Activated naive CD4-positive, alpha-beta T cell treated with anti-CD3 and anti-CD28 coated beads for 36 hours (primary cell): ENCODE measurements at regions not wholly inside any gene's neighbourhood (a gene's known extent, or its start where the extent isn't known, plus 50 kb on each side); places are given as distances from the start of the nearest gene placed in this dataset.

Experiments used
- CTCF ChIA-PET: fragments of 350-600 bp; sonication (Branson Sonifier 250); formaldehyde crosslinking; loops from one replicate; lab custom pipeline; 2021; ENCODE audit warnings: antibody characterized with exemption; lab: Charles Lee
- DNase-seq: peaks from one replicate; pipeline ENCODE4 v3.0.0-alpha.2; 2020
- H3K27ac Mint-ChIP-seq: one replicate; pipeline ENCODE4 v1.8.0; 2021; ENCODE audit warnings: mild to moderate bottlenecking, mixed read lengths
- H3K27me3 Mint-ChIP-seq: one replicate; pipeline ENCODE4 v1.8.0; 2021; ENCODE audit warnings: low read depth, mixed read lengths
- H3K36me3 Mint-ChIP-seq: one replicate; pipeline ENCODE4 v1.8.0; 2021; ENCODE audit warnings: low read depth, mixed read lengths
- H3K4me1 Mint-ChIP-seq: one replicate; pipeline ENCODE4 v1.8.0; 2021; ENCODE audit warnings: low read depth, mixed read lengths
- H3K4me3 Mint-ChIP-seq: one replicate; pipeline ENCODE4 v1.8.0; 2021; ENCODE audit warnings: mild to moderate bottlenecking, moderate library complexity, mixed read lengths
- H3K9me3 Mint-ChIP-seq: one replicate; pipeline ENCODE4 v1.8.0; 2021; ENCODE audit warnings: mixed read lengths
- intact Hi-C: fragments of 100-400 bp; cut with micrococcal nuclease; formaldehyde crosslinking; loops from one replicate; pipeline ENCODE4 v1.15.1; 2023

- H3K9me3 Mint-ChIP-seq = peaks cover 10% of the 10 kb centered on the region
- CTCF ChIA-PET = no interaction called here
Measured at GRCh38 chr14:27114180-27114579, 516.3 kb upstream of the NOVA1 start.

GRCh38 chr14:27123162-27123561 is 525.3 kb upstream of the NOVA1 start:
- no peaks in the 10 kb centered on the region for H3K27me3 Mint-ChIP-seq
- H3K4me1 Mint-ChIP-seq = no peaks in the 10 kb centered on the region
- no peak for DNase-seq
- peaks cover 16% of the 10 kb centered on the region for H3K9me3 Mint-ChIP-seq
- CTCF ChIA-PET = no interaction called here
- H3K36me3 Mint-ChIP-seq = no peaks in the 10 kb centered on the region
- no peak overlapping the region for H3K4me3 Mint-ChIP-seq
- intact Hi-C loops = no loop called here
- no peak overlapping the region for H3K27ac Mint-ChIP-seq

More at GRCh38 chr14:27114180-27114579, 516.3 kb upstream of the NOVA1 start:
- H3K4me1 Mint-ChIP-seq = no peaks in the 10 kb centered on the region
- no peak overlapping the region for H3K27ac Mint-ChIP-seq
- no peaks in the 10 kb centered on the region for H3K27me3 Mint-ChIP-seq
- H3K4me3 Mint-ChIP-seq = no peak overlapping the region
- intact Hi-C loops = no loop called here
- no peaks in the 10 kb centered on the region for H3K36me3 Mint-ChIP-seq
- no peak for DNase-seq

- Mint-ChIP-seq H3K36me3 (no peaks in the 10 kb centered on the region), H3K4me1 (no peaks in the 10 kb centered on the region), H3K4me3 (no peak overlapping the region), H3K27me3 (no peaks in the 10 kb centered on the region), H3K27ac (no peak overlapping the region), H3K9me3 (peaks cover 14% of the 10 kb centered on the region)
- intact Hi-C loops = no loop called here
- CTCF ChIA-PET = no interaction called here
- DNase-seq = no peak
Measured at GRCh38 chr14:27127838-27128237, 530.0 kb upstream of the NOVA1 start.

- intact Hi-C loops = no loop called here
- Mint-ChIP-seq H3K4me1 (no peaks in the 10 kb centered on the region), H3K9me3 (peaks cover 15% of the 10 kb centered on the region), H3K36me3 (no peaks in the 10 kb centered on the region), H3K4me3 (no peak overlapping the region), H3K27me3 (no peaks in the 10 kb centered on the region), H3K27ac (no peak overlapping the region)
- DNase-seq = no peak
- CTCF ChIA-PET = no interaction called here
Measured at GRCh38 chr14:27134200-27134599, 536.4 kb upstream of the NOVA1 start.

- peaks cover 32% of the 10 kb centered on the region for H3K9me3 Mint-ChIP-seq
- no peaks in the 10 kb centered on the region for H3K36me3 Mint-ChIP-seq
Measured at GRCh38 chr14:27145170-27145569, 547.3 kb upstream of the NOVA1 start.

GRCh38 chr14:27148143-27148542 is 550.3 kb upstream of the NOVA1 start:
- no peaks in the 10 kb centered on the region for H3K27me3 Mint-ChIP-seq
- intact Hi-C loops = no loop called here
- peaks cover 32% of the 10 kb centered on the region for H3K9me3 Mint-ChIP-seq
- no peak overlapping the region for H3K4me3 Mint-ChIP-seq
- no peak for DNase-seq
- CTCF ChIA-PET = interaction anchor here (0.6 kb wide), 1 partner anchor 9 kb away, joined by 3 read pairs; no protein-coding TSS in a partner anchor
- no peak overlapping the region for H3K27ac Mint-ChIP-seq
- H3K36me3 Mint-ChIP-seq = no peaks in the 10 kb centered on the region
- H3K4me1 Mint-ChIP-seq = no peaks in the 10 kb centered on the region

More at GRCh38 chr14:27145170-27145569, 547.3 kb upstream of the NOVA1 start:
- CTCF ChIA-PET = no interaction called here
- H3K4me3 Mint-ChIP-seq = no peak overlapping the region
- no peak for DNase-seq
- no peaks in the 10 kb centered on the region for H3K27me3 Mint-ChIP-seq
- no peak overlapping the region for H3K27ac Mint-ChIP-seq
- intact Hi-C loops = no loop called here
- no peaks in the 10 kb centered on the region for H3K4me1 Mint-ChIP-seq

- Mint-ChIP-seq H3K9me3 (peaks cover 5% of the 10 kb centered on the region), H3K4me3 (no peak overlapping the region), H3K27ac (no peak overlapping the region), H3K36me3 (no peaks in the 10 kb centered on the region), H3K4me1 (no peaks in the 10 kb centered on the region), H3K27me3 (no peaks in the 10 kb centered on the region)
- intact Hi-C loops = no loop called here
- CTCF ChIA-PET = no interaction called here
- no peak for DNase-seq
Measured at GRCh38 chr14:27164139-27164538, 566.3 kb upstream of the NOVA1 start.

- no peak overlapping the region for H3K27ac Mint-ChIP-seq
- H3K36me3 Mint-ChIP-seq = no peaks in the 10 kb centered on the region
- intact Hi-C loops = no loop called here
- H3K4me1 Mint-ChIP-seq = no peaks in the 10 kb centered on the region
- H3K9me3 Mint-ChIP-seq = peaks cover 19% of the 10 kb centered on the region
- H3K4me3 Mint-ChIP-seq = no peak overlapping the region
- no peaks in the 10 kb centered on the region for H3K27me3 Mint-ChIP-seq
- CTCF ChIA-PET = no interaction called here
- DNase-seq = no peak
Measured at GRCh38 chr14:27175489-27175888, 577.7 kb upstream of the NOVA1 start.

GRCh38 chr14:27181333-27181732 is 583.5 kb upstream of the NOVA1 start:
- CTCF ChIA-PET = interaction anchor here (0.7 kb wide), 1 partner anchor 758 kb away, joined by 3 read pairs; no protein-coding TSS in a partner anchor
- peaks cover 14% of the 10 kb centered on the region for H3K9me3 Mint-ChIP-seq
- H3K36me3 Mint-ChIP-seq = no peaks in the 10 kb centered on the region
- intact Hi-C loops = no loop called here
- no peak overlapping the region for H3K4me3 Mint-ChIP-seq
- H3K4me1 Mint-ChIP-seq = no peaks in the 10 kb centered on the region
- H3K27me3 Mint-ChIP-seq = no peaks in the 10 kb centered on the region
- no peak overlapping the region for H3K27ac Mint-ChIP-seq
- no peak for DNase-seq

GRCh38 chr14:27184427-27184826 is 586.6 kb upstream of the NOVA1 start:
- intact Hi-C loops = no loop called here

GRCh38 chr14:27186048-27186447 is 588.2 kb upstream of the NOVA1 start:
- no peaks in the 10 kb centered on the region for H3K27me3 Mint-ChIP-seq
- CTCF ChIA-PET = no interaction called here
- no peaks in the 10 kb centered on the region for H3K36me3 Mint-ChIP-seq
- no peak for DNase-seq
- intact Hi-C loops = no loop called here
- H3K9me3 Mint-ChIP-seq = peaks cover 12% of the 10 kb centered on the region
- no peak overlapping the region for H3K4me3 Mint-ChIP-seq
- no peaks in the 10 kb centered on the region for H3K4me1 Mint-ChIP-seq
- H3K27ac Mint-ChIP-seq = no peak overlapping the region

More at GRCh38 chr14:27184427-27184826, 586.6 kb upstream of the NOVA1 start:
- Mint-ChIP-seq H3K27ac (no peak overlapping the region), H3K27me3 (no peaks in the 10 kb centered on the region), H3K4me1 (no peaks in the 10 kb centered on the region), H3K36me3 (no peaks in the 10 kb centered on the region), H3K9me3 (peaks cover 10% of the 10 kb centered on the region), H3K4me3 (no peak overlapping the region)
- CTCF ChIA-PET = no interaction called here
- DNase-seq = no peak

- intact Hi-C loops = no loop called here
- Mint-ChIP-seq H3K4me1 (no peaks in the 10 kb centered on the region), H3K9me3 (peaks cover 12% of the 10 kb centered on the region), H3K27me3 (no peaks in the 10 kb centered on the region), H3K4me3 (no peak overlapping the region), H3K27ac (no peak overlapping the region), H3K36me3 (no peaks in the 10 kb centered on the region)
- no peak for DNase-seq
- CTCF ChIA-PET = no interaction called here
Measured at GRCh38 chr14:27187136-27187535, 589.3 kb upstream of the NOVA1 start.

- Mint-ChIP-seq H3K27ac (no peak overlapping the region), H3K4me1 (no peaks in the 10 kb centered on the region), H3K4me3 (no peak overlapping the region), H3K9me3 (peaks cover 16% of the 10 kb centered on the region), H3K36me3 (no peaks in the 10 kb centered on the region), H3K27me3 (no peaks in the 10 kb centered on the region)
- intact Hi-C loops = no loop called here
- no peak for DNase-seq
- CTCF ChIA-PET = no interaction called here
Measured at GRCh38 chr14:27190296-27190695, 592.5 kb upstream of the NOVA1 start.
